Stimulated activated CD8-positive, alpha-beta memory T cell treated with anti-CD3 and anti-CD28 coated beads, Interleukin-15, amount 100 ng/mL, for 48 hours (primary cell): ENCODE measurements at regions not wholly inside any gene's neighbourhood (a gene's known extent, or its start where the extent isn't known, plus 50 kb on each side); places are given as distances from the start of the nearest gene placed in this dataset.

Experiments
- DNase-seq, 2 donors: peaks; one replicate each; pipeline ENCODE4 v3.0.0-alpha.2; 2020; ENCODE audit warnings: low read depth in 2 of 2

- no peak for DNase-seq
Observed at GRCh38 chr3:72490688-72491435, 357.4 kb downstream of the SHQ1 start.

- no peak for DNase-seq
Observed at GRCh38 chr3:72489901-72490300, 358.3 kb downstream of the SHQ1 start.

GRCh38 chr3:72488738-72489035, 359.6 kb downstream of the SHQ1 start:
- no peak for DNase-seq

GRCh38 chr3:72487946-72488737, 360.1 kb downstream of the SHQ1 start:
- DNase-seq: no peak

GRCh38 chr3:72487078-72487765, 361.0 kb downstream of the SHQ1 start:
- DNase-seq: peak; percentile 64 to 78

GRCh38 chr3:72485641-72486040, 362.6 kb downstream of the SHQ1 start:
- DNase-seq: no peak

- no peak for DNase-seq
Observed at GRCh38 chr3:72483554-72484104, 364.6 kb downstream of the SHQ1 start.

GRCh38 chr3:72482589-72483321, 365.5 kb downstream of the SHQ1 start:
- peak; percentile 74 to 84 for DNase-seq

- DNase-seq: no peak
Observed at GRCh38 chr3:72481542-72481941, 366.7 kb downstream of the SHQ1 start.

GRCh38 chr3:72480366-72480765, 367.9 kb downstream of the SHQ1 start:
- no peak for DNase-seq

GRCh38 chr3:72479651-72480215, 368.5 kb downstream of the SHQ1 start:
- no peak for DNase-seq

GRCh38 chr3:72476139-72476483, 372.1 kb downstream of the SHQ1 start:
- no peak for DNase-seq

GRCh38 chr3:72475258-72476138, 372.7 kb downstream of the SHQ1 start:
- DNase-seq: no peak

- no peak for DNase-seq
Observed at GRCh38 chr3:72474775-72475174, 373.5 kb downstream of the SHQ1 start.

GRCh38 chr3:72473156-72473555, 375.1 kb downstream of the SHQ1 start:
- DNase-seq: no peak

GRCh38 chr3:72470904-72471417, 377.3 kb downstream of the SHQ1 start:
- DNase-seq: no peak

- DNase-seq: no peak
Observed at GRCh38 chr3:72465853-72466252, 382.4 kb downstream of the SHQ1 start.

- DNase-seq: no peak
Observed at GRCh38 chr3:72463083-72463482, 385.2 kb downstream of the SHQ1 start.

- no peak for DNase-seq
Observed at GRCh38 chr3:72462595-72463011, 385.6 kb downstream of the SHQ1 start.

- DNase-seq: no peak
Observed at GRCh38 chr3:72461787-72462186, 386.5 kb downstream of the SHQ1 start.
